Endodermal cell (in vitro differentiated cells): ENCODE measurements at regions not wholly inside any gene's neighbourhood (a gene's known extent, or its start where the extent isn't known, plus 50 kb on each side); places are given as distances from the start of the nearest gene placed in this dataset.

ENCODE experiments used
- DNase-seq: peaks from one replicate; pipeline ENCODE4 v3.0.0-alpha.2; 2017
- H3K27ac ChIP-seq: 2 replicates; pipeline ENCODE4 v1.5.1; 2013; ENCODE audit warnings: mild to moderate bottlenecking, low read depth, low read length, moderate library complexity
- H3K27me3 ChIP-seq: 2 replicates; pipeline ENCODE4 v1.6.1; 2013; ENCODE audit warnings: mild to moderate bottlenecking, low read length, moderate library complexity; ENCODE audit not compliant: insufficient read depth, control insufficient read depth, poor library complexity, severe bottlenecking
- H3K36me3 ChIP-seq: 2 replicates; pipeline ENCODE4 v1.7.0; 2013; ENCODE audit warnings: mild to moderate bottlenecking, low read length, moderate library complexity; ENCODE audit not compliant: control insufficient read depth, insufficient read depth
- H3K4me1 ChIP-seq: one replicate; pipeline ENCODE4 v1.7.0; 2013; ENCODE audit warnings: low read length; ENCODE audit not compliant: control insufficient read depth, insufficient read depth
- H3K4me3 ChIP-seq: 2 replicates; pipeline ENCODE4 v1.5.1; 2013; ENCODE audit warnings: mild to moderate bottlenecking, low read length, moderate library complexity
- H3K9ac ChIP-seq: 2 replicates; pipeline ENCODE4 v1.6.1; 2013; ENCODE audit warnings: mild to moderate bottlenecking, low read length, moderate library complexity; ENCODE audit not compliant: poor library complexity, severe bottlenecking; ENCODE audit errors: extremely low read depth
- H3K9me3 ChIP-seq: 2 replicates; pipeline ENCODE4 v1.6.1; 2013; ENCODE audit warnings: mild to moderate bottlenecking, low read length, moderate library complexity; ENCODE audit not compliant: control insufficient read depth
- H3K27ac Mint-ChIP-seq: 2 replicates; pipeline ENCODE4 v1.8.0; 2020; ENCODE audit warnings: mixed read lengths
- H3K27me3 Mint-ChIP-seq: 2 replicates; pipeline ENCODE4 v1.8.0; 2021; ENCODE audit warnings: mild to moderate bottlenecking, mixed read lengths; ENCODE audit not compliant: insufficient read depth
- H3K36me3 Mint-ChIP-seq: 2 replicates; pipeline ENCODE4 v1.8.0; 2020; ENCODE audit warnings: low read depth, mixed read lengths
- H3K4me1 Mint-ChIP-seq: 2 replicates; pipeline ENCODE4 v1.8.0; 2020; ENCODE audit warnings: mixed read lengths
- H3K4me3 Mint-ChIP-seq: 2 replicates; pipeline ENCODE4 v1.8.0; 2020; ENCODE audit warnings: mild to moderate bottlenecking, moderate library complexity, mixed read lengths
- H3K9me3 Mint-ChIP-seq: 2 replicates; pipeline ENCODE4 v1.8.0; 2020; ENCODE audit warnings: mild to moderate bottlenecking, mixed read lengths
- WGBS, 2 experiments: methylation state at CpG; one replicate each; pipeline versions ENCODE4 v1.1.5 to v1.1.7; 2013; ENCODE audit warnings: missing lambda C conversion rate in 2 of 2, mixed read lengths in 1 of 2; ENCODE audit not compliant: insufficient coverage in 1 of 2, insufficient read length in 1 of 2; 5-methylcytosine and 5-hydroxymethylcytosine counted together
- TF ChIP-seq, protein P1 (sequence below): fragments of 200-600 bp; sonication (generic); conservative IDR thresholded peaks from 2 replicates; pipeline ENCODE4 v1.5.0; 2021; ENCODE audit warnings: antibody characterized with exemption, mild to moderate bottlenecking

DNA sequence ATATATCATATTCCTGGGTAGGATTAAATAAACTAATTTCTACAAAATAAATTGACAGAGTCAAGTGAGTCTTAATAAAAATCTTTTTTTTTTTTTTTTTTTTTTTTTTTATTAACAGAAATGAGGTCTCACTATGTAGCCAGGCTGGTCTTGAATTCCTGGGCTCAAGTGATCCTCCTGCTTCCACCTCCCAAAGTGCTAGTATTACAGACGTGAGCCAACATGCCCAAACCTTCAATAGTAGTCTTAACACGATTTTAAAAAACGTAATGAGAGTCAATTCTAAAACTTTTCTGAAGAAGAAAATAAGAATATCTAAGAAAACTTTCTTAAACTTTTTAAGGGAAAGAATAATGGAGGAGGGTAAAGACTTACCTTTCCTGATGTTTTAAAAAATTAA, 84.2 kb downstream of the YIPF5 start:
- H3K4me1 ChIP-seq, result peaks cover 4% of the 10 kb centered on the region
- H3K27me3 Mint-ChIP-seq, result no peaks in the 10 kb centered on the region
- H3K4me3 Mint-ChIP-seq, result no peak overlapping the region
- no peak overlapping the region for H3K4me3 ChIP-seq
- 83 to 85% methylated on average over 1 to 2 of the region's 3 CpGs for WGBS, 2 experiments
- TF ChIP-seq, protein P1, sequence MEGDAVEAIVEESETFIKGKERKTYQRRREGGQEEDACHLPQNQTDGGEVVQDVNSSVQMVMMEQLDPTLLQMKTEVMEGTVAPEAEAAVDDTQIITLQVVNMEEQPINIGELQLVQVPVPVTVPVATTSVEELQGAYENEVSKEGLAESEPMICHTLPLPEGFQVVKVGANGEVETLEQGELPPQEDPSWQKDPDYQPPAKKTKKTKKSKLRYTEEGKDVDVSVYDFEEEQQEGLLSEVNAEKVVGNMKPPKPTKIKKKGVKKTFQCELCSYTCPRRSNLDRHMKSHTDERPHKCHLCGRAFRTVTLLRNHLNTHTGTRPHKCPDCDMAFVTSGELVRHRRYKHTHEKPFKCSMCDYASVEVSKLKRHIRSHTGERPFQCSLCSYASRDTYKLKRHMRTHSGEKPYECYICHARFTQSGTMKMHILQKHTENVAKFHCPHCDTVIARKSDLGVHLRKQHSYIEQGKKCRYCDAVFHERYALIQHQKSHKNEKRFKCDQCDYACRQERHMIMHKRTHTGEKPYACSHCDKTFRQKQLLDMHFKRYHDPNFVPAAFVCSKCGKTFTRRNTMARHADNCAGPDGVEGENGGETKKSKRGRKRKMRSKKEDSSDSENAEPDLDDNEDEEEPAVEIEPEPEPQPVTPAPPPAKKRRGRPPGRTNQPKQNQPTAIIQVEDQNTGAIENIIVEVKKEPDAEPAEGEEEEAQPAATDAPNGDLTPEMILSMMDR, result no peak
- H3K9me3 ChIP-seq, result peaks cover 29% of the 10 kb centered on the region
- H3K27me3 ChIP-seq, result no peaks in the 10 kb centered on the region
- H3K36me3 ChIP-seq, result no peaks in the 10 kb centered on the region
- H3K27ac Mint-ChIP-seq, result no peak overlapping the region
- peaks cover 3% of the 10 kb centered on the region for H3K36me3 Mint-ChIP-seq
- peaks cover 15% of the 10 kb centered on the region for H3K4me1 Mint-ChIP-seq
- no peak overlapping the region for H3K27ac ChIP-seq
- H3K9me3 Mint-ChIP-seq, result peaks cover 15% of the 10 kb centered on the region
- no peak for DNase-seq
- no peak overlapping the region for H3K9ac ChIP-seq

GRCh38 chr5:144087576-144087975, 82.9 kb downstream of the YIPF5 start:
- 86 to 95% methylated on average over 1 of the region's 1 CpG for WGBS, 2 experiments
- TF ChIP-seq, protein P1, result no peak

GRCh38 chr5:144088206-144089064, 82.0 kb downstream of the YIPF5 start:
- Histone ChIP-seq H3K27me3 (no peaks in the 10 kb centered on the region), H3K9ac (no peak overlapping the region), H3K4me3 (no peak overlapping the region), H3K36me3 (no peaks in the 10 kb centered on the region), H3K4me1 (peaks cover 4% of the 10 kb centered on the region), H3K9me3 (peaks cover 9% of the 10 kb centered on the region), H3K27ac (no peak overlapping the region)
- peaks cover 15% of the 10 kb centered on the region for H3K4me1 Mint-ChIP-seq
- TF ChIP-seq, protein P1, result no peak
- WGBS, 2 experiments, result 89% methylated on average over 3 of the region's 3 CpGs
- no peak overlapping the region for H3K27ac Mint-ChIP-seq
- no peaks in the 10 kb centered on the region for H3K36me3 Mint-ChIP-seq
- no peak for DNase-seq
- peaks cover 5% of the 10 kb centered on the region for H3K27me3 Mint-ChIP-seq
- H3K9me3 Mint-ChIP-seq, result no peaks in the 10 kb centered on the region
- H3K4me3 Mint-ChIP-seq, result no peak overlapping the region

More at GRCh38 chr5:144087576-144087975, 82.9 kb downstream of the YIPF5 start:
- no peak overlapping the region for H3K4me3 Mint-ChIP-seq
- Histone ChIP-seq H3K9ac (no peak overlapping the region), H3K9me3 (peaks cover 16% of the 10 kb centered on the region), H3K4me3 (no peak overlapping the region), H3K27ac (no peak overlapping the region), H3K27me3 (no peaks in the 10 kb centered on the region), H3K36me3 (no peaks in the 10 kb centered on the region), H3K4me1 (peaks cover 4% of the 10 kb centered on the region)
- peaks cover 2% of the 10 kb centered on the region for H3K27me3 Mint-ChIP-seq
- no peaks in the 10 kb centered on the region for H3K36me3 Mint-ChIP-seq
- H3K9me3 Mint-ChIP-seq, result peaks cover 2% of the 10 kb centered on the region
- H3K4me1 Mint-ChIP-seq, result peaks cover 15% of the 10 kb centered on the region
- no peak overlapping the region for H3K27ac Mint-ChIP-seq
- DNase-seq, result no peak
